ENCODE measurements at regions not wholly inside any gene's neighbourhood (a gene's known extent, or its start where the extent isn't known, plus 50 kb on each side); places are given as distances from the start of the nearest gene placed in this dataset.
A peak's percentile ranks its signal among the peaks of the same experiment; 100 is the strongest.
"Not testable (repeated sequence)": the region's sequence is repeated elsewhere in the genome, so short reads cannot be mapped to it uniquely, and the experiment has no call there.

DNA sequence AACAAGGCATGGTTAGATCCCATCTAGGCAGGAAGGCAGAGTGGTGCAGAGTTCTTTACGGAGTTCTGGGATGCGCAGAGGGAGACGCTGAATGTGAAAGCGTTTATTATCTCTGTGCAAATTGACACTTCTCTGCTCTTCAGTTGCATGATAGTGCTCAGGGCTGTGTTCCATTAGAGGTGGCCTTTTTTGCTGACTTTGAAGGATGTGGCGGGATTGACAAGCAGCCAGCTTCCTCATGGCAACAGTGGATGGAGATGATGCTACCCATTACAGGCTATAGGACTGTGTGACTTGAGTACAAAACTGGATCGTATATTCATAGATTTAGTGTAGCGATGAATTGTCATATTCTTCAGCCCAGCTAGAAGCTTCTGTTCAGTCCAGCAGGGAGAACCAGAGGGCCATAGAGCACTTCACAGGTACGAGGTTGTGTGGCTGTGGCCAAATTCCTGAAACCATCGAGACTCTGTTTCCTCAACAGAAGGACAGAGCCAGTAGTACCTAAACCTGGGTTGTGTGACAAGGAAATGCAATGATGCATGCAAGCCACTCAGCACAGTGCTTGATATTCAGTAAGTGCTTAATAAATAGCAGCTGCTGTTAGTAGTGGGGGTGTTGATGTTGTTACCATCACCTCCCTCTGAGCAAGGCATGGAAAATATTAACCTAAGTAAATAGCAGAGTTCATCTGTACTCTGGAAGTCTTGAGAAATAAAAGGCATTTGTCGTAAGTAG, 430.0 kb upstream of the KAZN start:
- no peaks in the 10 kb centered on the region for H3K27me3 ChIP-seq
- TF ChIP-seq, protein P1, sequence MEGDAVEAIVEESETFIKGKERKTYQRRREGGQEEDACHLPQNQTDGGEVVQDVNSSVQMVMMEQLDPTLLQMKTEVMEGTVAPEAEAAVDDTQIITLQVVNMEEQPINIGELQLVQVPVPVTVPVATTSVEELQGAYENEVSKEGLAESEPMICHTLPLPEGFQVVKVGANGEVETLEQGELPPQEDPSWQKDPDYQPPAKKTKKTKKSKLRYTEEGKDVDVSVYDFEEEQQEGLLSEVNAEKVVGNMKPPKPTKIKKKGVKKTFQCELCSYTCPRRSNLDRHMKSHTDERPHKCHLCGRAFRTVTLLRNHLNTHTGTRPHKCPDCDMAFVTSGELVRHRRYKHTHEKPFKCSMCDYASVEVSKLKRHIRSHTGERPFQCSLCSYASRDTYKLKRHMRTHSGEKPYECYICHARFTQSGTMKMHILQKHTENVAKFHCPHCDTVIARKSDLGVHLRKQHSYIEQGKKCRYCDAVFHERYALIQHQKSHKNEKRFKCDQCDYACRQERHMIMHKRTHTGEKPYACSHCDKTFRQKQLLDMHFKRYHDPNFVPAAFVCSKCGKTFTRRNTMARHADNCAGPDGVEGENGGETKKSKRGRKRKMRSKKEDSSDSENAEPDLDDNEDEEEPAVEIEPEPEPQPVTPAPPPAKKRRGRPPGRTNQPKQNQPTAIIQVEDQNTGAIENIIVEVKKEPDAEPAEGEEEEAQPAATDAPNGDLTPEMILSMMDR (IDR thresholded peaks at IDR 0.05): no peak
- ATAC-seq: peak; percentile 34
- H3K9me3 ChIP-seq: no peaks in the 10 kb centered on the region
- DNase-seq: no peak
- H3K27ac ChIP-seq: no peak overlapping the region
- intact Hi-C loops (cut with DNase I): no loop called here
- H3K36me3 ChIP-seq: no peaks in the 10 kb centered on the region
- no peak overlapping the region for H3K4me3 ChIP-seq
- H3K4me1 ChIP-seq: peaks cover 6% of the 10 kb centered on the region

DNA sequence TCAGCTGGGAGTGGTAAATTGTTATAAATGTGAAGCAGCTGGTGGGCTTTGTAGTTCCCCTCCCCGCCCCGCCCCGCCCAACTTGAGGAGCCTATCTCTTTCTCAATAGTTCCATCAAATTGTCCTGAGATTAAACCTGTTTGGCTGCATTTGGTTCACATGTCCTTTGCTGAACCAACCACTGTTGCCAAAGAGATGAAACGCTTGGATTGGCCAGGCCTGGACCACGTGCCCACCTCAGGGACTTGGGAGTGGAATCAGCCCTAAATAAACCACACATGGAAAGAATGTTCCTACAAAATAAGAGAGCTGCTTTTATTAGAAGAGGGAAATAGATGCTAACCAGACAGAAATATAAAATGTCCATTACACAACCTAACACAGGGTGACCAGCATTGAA, 424.9 kb upstream of the KAZN start:
- ATAC-seq: no peak

DNA sequence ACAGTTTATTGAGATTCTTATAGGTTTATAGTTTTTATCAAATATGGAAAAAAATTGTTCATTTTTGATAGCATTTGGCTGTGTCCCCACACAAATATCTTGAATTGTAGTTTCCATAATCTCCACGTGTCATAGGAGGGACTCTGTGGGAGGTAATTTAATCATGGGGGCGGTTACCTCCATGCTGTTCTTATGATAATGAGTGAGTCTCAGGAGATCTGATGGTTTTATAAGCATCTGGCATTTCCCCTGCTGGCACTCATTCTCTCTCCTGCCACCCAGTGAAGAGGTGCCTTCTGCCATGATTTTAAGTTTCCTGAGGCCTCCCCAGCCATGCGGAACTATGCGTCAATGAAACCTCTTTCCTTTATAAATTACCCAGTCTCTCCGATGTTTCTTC, 420.6 kb upstream of the KAZN start:
- ATAC-seq; H3K9me3 ChIP-seq; H3K27ac ChIP-seq; H3K36me3 ChIP-seq; H3K4me3 ChIP-seq; intact Hi-C loops (cut with DNase I); H3K4me1 ChIP-seq; DNase-seq; H3K27me3 ChIP-seq: not testable (repeated sequence)

More for the DNA sequence above, 424.9 kb upstream of the KAZN start:
- no peak overlapping the region for H3K27ac ChIP-seq
- H3K4me1 ChIP-seq: no peaks in the 10 kb centered on the region
- intact Hi-C loops (cut with DNase I): no loop called here
- no peaks in the 10 kb centered on the region for H3K36me3 ChIP-seq
- no peak overlapping the region for H3K4me3 ChIP-seq
- DNase-seq: no peak
- no peaks in the 10 kb centered on the region for H3K9me3 ChIP-seq
- no peaks in the 10 kb centered on the region for H3K27me3 ChIP-seq
- TF ChIP-seq, protein P1 (IDR thresholded peaks at IDR 0.05): no peak

DNA sequence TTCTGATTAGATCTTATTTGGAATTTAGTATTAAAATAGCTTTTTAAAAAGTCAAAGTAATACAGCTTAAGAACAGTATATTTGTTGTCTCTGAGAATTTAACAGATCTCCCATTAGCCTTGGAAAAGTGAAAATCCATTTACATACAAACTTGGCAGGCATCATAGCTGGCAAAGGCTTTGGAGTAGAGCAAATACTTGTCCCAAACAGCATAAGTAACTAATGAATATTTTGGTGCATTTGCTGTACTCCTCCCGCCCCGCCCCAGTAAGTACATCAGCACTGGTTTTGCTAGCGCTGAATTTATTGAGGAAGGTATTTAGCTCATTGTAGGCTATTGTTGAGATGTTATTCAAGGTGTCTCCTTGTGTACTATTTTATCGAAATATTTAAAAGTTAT, 417.7 kb upstream of the KAZN start:
- Histone ChIP-seq H3K4me1 (no peaks in the 10 kb centered on the region), H3K4me3 (no peak overlapping the region), H3K36me3 (no peaks in the 10 kb centered on the region), H3K9me3 (no peaks in the 10 kb centered on the region), H3K27me3 (no peaks in the 10 kb centered on the region), H3K27ac (no peak overlapping the region)
- no peak for DNase-seq
- TF ChIP-seq, protein P1 (IDR thresholded peaks at IDR 0.05): no peak
- ATAC-seq: no peak
- intact Hi-C loops (cut with DNase I): no loop called here

DNA sequence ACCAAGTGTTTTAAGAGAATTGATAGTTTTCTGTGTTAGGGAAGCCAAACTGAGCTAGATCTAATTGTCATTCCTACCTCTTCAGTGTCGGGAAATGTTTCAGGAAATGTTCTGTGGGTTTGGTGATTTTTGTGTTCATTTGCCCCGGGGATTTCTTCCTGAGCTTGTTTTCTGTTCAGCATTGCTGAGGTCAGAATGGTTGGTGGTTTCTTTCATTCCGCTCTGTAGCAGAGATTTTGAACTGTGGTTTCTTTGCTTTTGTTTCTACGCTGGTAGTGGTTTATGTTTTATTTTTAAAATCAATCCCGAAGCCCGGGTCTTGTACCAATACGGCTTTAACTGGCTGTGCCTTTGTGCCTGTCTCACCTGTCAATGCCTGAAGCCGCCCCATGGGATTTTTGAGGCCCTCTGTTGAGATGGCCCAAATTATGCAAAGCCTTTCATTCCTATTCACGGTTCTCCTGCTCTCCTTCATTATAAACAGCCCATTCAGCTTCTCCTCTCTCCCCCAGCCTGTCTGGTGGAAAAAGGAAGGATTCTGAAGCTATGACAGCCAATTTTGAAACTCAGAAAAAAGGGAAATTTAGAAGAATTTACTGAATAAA, 417.2 kb upstream of the KAZN start:
- Histone ChIP-seq H3K27me3 (no peaks in the 10 kb centered on the region), H3K4me1 (no peaks in the 10 kb centered on the region), H3K4me3 (no peak overlapping the region), H3K9me3 (no peaks in the 10 kb centered on the region), H3K27ac (no peak overlapping the region), H3K36me3 (no peaks in the 10 kb centered on the region)
- ATAC-seq (no peak), DNase-seq (no peak)
- TF ChIP-seq, protein P1 (IDR thresholded peaks at IDR 0.05): no peak
- intact Hi-C loops (cut with DNase I): no loop called here

DNA sequence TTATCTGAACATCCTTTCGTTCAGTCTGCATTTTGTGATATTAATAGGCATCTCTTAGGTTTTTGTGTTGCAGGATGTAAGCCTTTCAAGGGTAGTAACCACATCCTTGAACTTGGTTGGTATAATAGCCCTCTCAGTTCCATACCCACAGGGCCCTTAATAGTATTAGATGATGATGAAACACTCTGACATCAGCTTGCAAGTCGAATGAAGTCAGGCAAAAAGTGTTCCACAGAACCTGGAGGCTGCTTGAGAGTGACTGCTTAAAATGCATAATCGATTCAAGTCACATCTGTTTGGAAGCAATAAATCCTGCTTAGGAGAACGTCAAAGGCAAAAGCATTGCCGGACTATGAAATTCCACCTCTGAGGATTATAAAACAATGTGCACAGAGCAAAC, 415.6 kb upstream of the KAZN start:
- Histone ChIP-seq H3K36me3 (no peaks in the 10 kb centered on the region), H3K4me1 (no peaks in the 10 kb centered on the region), H3K9me3 (no peaks in the 10 kb centered on the region), H3K4me3 (no peak overlapping the region), H3K27me3 (no peaks in the 10 kb centered on the region), H3K27ac (no peak overlapping the region)
- TF ChIP-seq, protein P1 (IDR thresholded peaks at IDR 0.05): no peak
- DNase-seq: no peak
- intact Hi-C loops (cut with DNase I): no loop called here
- ATAC-seq: no peak

Measured in upper lobe of right lung (tissue), 1 donor.